CD4-positive, alpha-beta T cell treated with Interleukin-4 for 4 hours (primary cell): ENCODE measurements at regions not wholly inside any gene's neighbourhood (a gene's known extent, or its start where the extent isn't known, plus 50 kb on each side); places are given as distances from the start of the nearest gene placed in this dataset.

Source experiments
- DNase-seq: peaks from one replicate; pipeline ENCODE4 v3.0.0-alpha.2; 2020

GRCh38 chr2:129772190-129772579 lies 207.3 kb upstream of the RAB6C start:
- DNase-seq = no peak

DNA sequence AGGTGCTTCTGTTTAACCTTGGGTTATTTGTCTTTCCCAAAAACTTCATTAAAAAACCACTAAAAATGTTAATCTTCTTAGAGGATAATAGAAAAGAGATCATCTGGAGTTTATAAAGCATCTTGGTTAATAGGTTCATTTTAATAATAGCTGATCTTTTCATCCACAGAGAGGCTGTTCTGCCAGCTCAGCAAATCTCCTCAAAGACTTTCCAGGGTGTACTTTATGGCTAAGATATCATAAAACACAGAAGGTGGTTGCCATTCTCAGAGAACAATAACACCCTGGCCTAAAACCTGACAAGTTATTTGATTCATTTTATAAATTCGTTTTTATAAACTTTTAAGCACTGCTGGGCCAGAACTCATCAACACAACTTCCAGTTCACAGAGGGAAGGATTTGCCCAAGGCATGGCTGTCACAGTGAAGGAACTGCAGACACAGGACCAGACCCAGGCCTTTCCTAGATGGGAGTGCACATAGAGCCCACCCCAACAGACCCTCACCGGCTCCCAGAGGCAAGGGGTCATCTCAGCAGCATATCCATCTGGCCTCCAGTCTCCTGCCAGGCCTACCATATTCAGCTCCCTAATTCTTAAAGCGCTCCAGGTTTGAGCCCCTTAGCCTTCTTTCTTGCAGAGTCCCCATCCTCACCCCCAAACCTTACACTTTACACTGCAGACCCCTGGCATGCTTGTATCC lies 203.4 kb upstream of the RAB6C start:
- DNase-seq = no peak

GRCh38 chr2:129777146-129777545 lies 202.3 kb upstream of the RAB6C start:
- DNase-seq = no peak

- DNase-seq = no peak
Measured at GRCh38 chr2:129777762-129778583, 201.5 kb upstream of the RAB6C start.

GRCh38 chr2:129778584-129778877 lies 200.9 kb upstream of the RAB6C start:
- no peak for DNase-seq

- no peak for DNase-seq
Measured at GRCh38 chr2:129779783-129780182, 199.7 kb upstream of the RAB6C start.

DNA sequence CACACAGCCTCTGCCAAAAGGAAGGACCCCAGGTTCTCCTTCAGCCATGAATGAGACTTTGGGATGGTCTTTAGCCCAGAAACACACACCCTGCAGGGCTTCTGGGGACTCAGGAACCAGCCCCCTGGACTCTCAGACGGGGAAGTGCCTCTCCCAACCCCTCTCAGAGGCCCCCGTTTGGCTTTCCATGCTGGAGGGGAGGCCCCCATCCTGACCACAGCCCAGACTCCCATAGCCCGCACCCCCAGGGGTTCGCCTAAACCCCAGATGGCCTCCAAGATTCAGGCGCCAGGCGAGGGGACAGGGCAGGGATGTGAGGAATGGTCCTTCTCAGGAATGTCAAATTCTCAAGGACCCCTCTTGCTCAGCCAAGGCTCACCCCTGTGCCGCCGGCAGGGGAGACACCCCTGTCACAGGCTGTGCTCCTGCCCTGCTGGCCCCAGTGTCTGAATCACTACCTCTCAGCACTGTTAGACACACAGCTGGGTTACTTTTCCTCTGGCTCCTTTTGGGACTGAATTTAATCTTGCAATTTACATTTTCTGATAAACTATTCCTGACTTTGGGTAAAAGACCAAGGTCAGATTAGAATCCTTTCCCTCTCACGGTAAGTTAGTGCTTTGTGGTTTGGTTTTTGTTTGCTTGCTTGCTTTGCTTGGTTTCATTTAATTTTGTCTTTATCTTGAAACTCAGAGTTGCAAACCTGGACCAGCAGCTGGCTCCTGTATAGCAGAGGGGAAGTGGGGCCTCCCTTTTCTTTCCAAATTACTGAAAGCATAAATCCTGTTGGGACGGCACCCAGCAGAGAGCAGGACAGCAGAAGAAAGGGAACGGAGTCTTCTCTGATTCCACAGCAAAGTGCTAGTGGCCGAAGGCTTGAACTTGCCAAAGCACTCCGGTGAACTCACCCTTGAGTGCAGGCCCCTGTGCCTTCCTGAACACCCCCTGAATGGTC lies 198.9 kb upstream of the RAB6C start:
- DNase-seq = no peak

DNA sequence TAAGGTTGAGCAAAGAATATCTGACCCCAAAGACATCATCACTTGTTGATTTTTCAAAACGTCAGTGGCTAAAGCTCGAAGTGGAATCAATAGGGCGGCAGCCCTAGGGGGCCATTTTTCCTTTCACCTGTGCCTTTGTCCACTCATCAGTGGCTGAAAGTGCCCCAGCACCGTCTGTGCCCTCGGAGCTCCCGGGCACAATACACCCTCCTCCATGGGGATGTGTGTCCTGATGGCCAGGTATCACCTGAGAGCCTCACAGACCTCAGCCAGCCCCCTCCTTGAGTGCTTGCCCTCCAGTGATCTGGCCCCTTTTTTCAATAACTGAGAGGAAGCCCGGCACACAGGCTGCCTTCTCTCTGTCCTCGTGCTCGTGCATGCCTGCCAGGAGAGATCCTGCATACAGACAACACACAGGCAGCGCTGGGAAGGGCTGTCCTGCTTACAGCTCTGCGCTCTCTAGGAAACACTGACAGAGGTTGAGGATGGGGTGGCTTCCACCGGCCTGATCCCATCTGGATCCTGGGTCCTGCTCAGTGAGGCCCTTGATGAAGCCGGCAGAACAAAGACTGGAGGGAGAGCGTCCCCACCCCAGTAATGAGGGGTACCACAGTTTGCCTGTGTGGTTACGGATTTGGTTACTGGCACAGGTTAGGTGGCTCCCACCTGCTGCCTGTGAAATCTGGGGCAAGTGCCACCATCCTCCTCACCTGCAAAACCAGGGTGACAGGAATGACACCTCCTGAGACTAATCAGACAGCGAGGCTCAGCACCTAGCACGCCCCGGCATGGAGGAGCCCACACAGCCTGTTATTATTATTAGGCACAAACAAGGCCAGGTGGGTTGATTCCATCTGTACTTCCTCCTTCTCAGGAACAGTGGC lies 197.5 kb upstream of the RAB6C start:
- DNase-seq = no peak

- DNase-seq = no peak
Measured at GRCh38 chr2:129782633-129782990, 196.9 kb upstream of the RAB6C start.

GRCh38 chr2:129784486-129784885 lies 195.0 kb upstream of the RAB6C start:
- no peak for DNase-seq

DNA sequence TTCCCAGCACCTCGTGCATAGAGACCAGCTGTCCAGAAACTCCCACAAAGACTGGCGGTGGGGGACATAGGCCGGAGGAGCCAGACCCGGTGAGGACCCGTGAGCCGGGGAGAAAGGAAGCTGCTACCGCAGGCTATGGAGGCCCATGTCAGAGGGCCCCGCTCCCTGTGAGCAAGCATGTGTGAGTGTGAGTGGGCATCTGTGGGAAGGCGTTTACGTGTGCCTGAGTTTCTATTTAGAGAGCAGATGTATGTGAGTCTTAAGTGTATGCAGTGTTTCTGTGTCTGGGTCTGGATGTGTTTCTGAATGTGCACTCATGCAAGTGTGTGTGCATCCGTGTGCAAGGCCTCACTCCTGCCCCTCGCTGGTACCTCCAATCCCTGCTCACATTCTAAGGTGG lies 187.8 kb upstream of the RAB6C start:
- no peak for DNase-seq

DNA sequence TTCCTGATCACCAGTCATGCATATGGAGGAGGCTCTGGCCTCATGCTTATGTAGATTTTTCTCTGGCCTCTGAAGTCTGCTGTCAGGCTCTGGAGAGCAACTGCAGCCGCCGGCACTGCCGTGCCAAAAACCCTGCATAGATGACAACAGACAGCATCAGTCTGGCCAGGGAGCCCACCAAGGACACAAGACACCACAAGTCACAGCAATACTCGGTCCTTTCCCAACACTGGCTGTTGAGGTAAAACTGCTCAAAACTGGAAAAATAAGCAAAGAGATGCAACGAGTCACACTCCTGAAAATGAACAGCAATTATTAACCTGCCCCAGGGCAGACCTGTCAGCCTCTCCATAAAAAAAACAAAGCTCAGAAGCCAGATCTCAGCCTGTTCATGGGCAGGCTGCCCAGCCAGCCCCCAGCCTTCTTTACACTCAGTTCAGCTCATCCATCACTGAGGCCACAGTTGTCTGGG lies 186.0 kb upstream of the RAB6C start:
- DNase-seq = no peak

DNA sequence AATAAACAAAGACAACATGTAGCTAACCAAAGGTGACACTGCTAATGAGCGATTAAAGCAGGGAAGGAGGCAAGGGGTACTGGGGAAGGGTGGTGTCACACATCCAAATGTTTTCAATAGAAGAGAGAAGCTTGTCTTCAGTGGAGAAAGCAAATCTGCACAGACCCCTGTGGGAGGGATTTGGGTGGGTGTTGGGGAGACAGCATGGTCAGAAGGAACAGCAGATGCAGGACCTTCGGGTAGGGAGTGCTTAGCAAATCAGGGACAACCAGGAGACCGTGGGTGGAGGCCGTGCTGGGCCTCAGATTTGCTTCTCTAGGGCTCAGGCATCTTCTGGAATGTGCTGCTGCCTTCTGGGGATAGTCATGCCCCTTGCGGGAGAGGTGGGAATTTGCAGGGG lies 185.3 kb upstream of the RAB6C start:
- no peak for DNase-seq

- DNase-seq = no peak
Measured at GRCh38 chr2:129794540-129794939, 184.9 kb upstream of the RAB6C start.

- no peak for DNase-seq
Measured at GRCh38 chr2:129796225-129796624, 183.2 kb upstream of the RAB6C start.

GRCh38 chr2:129796801-129797488 lies 182.5 kb upstream of the RAB6C start:
- no peak for DNase-seq

GRCh38 chr2:129797489-129798300 lies 181.8 kb upstream of the RAB6C start:
- DNase-seq = no peak

DNA sequence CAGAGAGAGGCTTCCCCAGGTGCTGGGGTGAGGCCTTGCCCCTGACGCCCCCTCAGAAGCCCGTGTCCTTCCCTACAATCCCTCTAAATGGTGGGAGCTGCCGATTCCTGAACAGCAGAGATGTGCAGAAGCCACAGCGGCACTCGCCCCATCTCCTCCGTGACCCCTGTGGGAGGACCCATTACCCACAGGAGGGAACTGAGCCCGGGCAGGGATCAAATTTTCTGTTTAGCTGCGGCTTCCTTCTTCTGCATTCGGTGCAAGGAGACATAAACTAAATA lies 181.2 kb upstream of the RAB6C start:
- DNase-seq = no peak

GRCh38 chr2:129798626-129799025 lies 180.8 kb upstream of the RAB6C start:
- no peak for DNase-seq

DNA sequence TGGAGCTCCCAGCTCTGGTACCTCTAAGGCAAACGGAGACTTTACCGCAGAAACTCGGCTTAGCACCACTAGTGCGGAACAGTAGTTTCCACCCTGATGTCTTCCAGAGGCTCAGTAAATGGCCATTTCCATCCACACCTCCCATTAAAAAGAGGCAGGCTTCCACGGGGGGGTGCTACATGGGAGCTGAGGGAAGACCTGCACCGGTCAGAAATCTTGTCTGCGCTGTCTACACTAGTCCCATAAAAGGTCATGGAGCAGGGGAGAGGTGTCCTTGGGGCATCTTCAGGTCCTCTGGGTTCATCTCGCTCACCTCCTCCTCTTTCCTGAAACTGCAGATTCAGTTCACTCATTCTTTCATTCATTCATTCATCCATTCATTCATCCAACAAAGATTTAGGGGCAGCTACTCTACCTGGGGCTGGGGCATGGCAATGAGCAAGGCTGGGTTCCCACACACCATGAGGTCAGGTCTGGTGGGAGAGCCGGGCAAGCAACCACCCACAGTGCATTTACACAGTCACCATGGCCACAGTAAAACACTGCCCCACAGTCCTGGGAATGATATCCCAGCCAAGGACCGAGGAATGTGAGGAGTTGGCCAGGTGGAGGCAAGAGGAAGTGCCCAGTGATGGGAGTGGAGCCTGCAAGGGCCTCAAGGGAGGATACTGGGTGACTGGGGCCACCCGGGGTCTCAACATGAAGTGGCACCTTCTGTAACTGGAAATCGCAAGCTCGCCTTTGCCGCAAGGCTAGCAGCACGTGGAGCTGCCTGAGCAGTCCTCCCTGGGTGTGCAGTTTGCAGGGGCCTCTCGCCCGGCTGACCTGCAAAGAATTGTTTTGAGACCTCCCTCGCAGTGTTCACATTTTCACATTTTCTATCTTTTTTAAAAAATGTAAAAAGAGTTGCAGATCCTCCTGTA lies 180.2 kb upstream of the RAB6C start:
- no peak for DNase-seq
